ENCODE measurements at regions not wholly inside any gene's neighbourhood (a gene's known extent, or its start where the extent isn't known, plus 50 kb on each side); places are given as distances from the start of the nearest gene placed in this dataset.

DNA sequence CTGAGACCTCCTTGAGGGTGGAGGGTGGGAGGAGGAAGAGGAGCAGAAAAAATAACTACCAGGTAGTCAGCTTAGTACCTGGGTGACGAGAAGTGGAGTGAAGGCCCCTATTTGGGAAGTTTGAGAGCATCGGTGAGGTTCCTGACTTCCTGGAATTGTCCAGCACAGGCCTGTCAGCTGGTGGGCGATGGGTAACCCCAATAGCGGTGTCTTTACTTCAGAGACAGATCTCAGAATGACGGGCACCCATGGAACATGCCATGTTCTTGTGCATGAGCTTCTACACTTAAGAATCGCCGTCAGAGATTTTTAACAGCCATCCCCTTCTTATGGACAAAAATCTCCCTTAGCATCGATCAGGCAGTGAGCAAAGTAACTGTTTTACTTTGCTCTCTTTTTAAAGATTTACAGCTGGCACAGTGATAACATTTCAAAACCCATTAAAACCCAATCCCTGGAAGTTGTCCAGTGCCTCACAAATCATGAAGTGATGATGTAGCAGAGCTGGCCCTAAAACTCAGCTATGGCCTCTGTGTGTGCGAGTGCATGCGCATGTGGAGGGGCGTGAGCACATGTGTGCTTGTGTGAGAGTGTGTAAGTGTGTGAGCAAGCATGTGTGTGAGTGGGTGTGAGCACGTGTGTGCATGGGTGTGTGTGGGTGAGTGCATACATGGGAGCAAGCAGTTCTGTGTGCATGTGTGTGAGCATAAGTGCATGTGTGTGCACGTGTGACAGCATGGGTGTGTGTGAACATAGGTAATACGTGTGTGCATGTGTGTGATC, 85.2 kb downstream of the DLL1 start:
- Mint-ChIP-seq H3K4me1 (no peaks in the 10 kb centered on the region), H3K9me3 (peaks cover 34% of the 10 kb centered on the region), H3K27ac (peak overlapping the region; percentile 10; the same call in 1 of the 2 replicates), H3K27me3 (ENCODE audit: low read depth) (no peaks in the 10 kb centered on the region; the same call in 1 of the 2 replicates), H3K4me3 (no peak overlapping the region), H3K36me3 (peaks cover 6% of the 10 kb centered on the region; the same call in 1 of the 2 replicates)
- ChIA-PET POLR2A (no interaction called here), CTCF (no interaction called here)
- ATAC-seq (no peak), DNase-seq (ENCODE audit: low spot score) (no peak)
- TF ChIP-seq, protein P1, sequence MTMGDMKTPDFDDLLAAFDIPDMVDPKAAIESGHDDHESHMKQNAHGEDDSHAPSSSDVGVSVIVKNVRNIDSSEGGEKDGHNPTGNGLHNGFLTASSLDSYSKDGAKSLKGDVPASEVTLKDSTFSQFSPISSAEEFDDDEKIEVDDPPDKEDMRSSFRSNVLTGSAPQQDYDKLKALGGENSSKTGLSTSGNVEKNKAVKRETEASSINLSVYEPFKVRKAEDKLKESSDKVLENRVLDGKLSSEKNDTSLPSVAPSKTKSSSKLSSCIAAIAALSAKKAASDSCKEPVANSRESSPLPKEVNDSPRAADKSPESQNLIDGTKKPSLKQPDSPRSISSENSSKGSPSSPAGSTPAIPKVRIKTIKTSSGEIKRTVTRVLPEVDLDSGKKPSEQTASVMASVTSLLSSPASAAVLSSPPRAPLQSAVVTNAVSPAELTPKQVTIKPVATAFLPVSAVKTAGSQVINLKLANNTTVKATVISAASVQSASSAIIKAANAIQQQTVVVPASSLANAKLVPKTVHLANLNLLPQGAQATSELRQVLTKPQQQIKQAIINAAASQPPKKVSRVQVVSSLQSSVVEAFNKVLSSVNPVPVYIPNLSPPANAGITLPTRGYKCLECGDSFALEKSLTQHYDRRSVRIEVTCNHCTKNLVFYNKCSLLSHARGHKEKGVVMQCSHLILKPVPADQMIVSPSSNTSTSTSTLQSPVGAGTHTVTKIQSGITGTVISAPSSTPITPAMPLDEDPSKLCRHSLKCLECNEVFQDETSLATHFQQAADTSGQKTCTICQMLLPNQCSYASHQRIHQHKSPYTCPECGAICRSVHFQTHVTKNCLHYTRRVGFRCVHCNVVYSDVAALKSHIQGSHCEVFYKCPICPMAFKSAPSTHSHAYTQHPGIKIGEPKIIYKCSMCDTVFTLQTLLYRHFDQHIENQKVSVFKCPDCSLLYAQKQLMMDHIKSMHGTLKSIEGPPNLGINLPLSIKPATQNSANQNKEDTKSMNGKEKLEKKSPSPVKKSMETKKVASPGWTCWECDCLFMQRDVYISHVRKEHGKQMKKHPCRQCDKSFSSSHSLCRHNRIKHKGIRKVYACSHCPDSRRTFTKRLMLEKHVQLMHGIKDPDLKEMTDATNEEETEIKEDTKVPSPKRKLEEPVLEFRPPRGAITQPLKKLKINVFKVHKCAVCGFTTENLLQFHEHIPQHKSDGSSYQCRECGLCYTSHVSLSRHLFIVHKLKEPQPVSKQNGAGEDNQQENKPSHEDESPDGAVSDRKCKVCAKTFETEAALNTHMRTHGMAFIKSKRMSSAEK (CRISPR knock-in tag; IDR thresholded peaks at IDR 0.05; ENCODE audit: borderline replicate concordance), result no peak
- TF ChIP-seq SOX15 (CRISPR knock-in tag; IDR thresholded peaks at IDR 0.05) (no peak), ZNF138 (CRISPR knock-in tag; conservative IDR thresholded peaks at IDR 0.05) (no peak), JAZF1 (CRISPR knock-in tag; IDR thresholded peaks at IDR 0.05) (no peak)
- TF ChIP-seq, protein P2, sequence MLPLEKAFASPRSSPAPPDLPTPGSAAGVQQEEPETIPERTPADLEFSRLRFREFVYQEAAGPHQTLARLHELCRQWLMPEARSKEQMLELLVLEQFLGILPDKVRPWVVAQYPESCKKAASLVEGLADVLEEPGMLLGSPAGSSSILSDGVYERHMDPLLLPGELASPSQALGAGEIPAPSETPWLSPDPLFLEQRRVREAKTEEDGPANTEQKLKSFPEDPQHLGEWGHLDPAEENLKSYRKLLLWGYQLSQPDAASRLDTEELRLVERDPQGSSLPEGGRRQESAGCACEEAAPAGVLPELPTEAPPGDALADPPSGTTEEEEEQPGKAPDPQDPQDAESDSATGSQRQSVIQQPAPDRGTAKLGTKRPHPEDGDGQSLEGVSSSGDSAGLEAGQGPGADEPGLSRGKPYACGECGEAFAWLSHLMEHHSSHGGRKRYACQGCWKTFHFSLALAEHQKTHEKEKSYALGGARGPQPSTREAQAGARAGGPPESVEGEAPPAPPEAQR (CRISPR knock-in tag; IDR thresholded peaks at IDR 0.05), result no peak
- TF ChIP-seq, protein P3, sequence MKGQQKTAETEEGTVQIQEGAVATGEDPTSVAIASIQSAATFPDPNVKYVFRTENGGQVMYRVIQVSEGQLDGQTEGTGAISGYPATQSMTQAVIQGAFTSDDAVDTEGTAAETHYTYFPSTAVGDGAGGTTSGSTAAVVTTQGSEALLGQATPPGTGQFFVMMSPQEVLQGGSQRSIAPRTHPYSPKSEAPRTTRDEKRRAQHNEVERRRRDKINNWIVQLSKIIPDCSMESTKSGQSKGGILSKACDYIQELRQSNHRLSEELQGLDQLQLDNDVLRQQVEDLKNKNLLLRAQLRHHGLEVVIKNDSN (CRISPR knock-in tag; IDR thresholded peaks at IDR 0.05), result no peak
- TF ChIP-seq, protein P4, sequence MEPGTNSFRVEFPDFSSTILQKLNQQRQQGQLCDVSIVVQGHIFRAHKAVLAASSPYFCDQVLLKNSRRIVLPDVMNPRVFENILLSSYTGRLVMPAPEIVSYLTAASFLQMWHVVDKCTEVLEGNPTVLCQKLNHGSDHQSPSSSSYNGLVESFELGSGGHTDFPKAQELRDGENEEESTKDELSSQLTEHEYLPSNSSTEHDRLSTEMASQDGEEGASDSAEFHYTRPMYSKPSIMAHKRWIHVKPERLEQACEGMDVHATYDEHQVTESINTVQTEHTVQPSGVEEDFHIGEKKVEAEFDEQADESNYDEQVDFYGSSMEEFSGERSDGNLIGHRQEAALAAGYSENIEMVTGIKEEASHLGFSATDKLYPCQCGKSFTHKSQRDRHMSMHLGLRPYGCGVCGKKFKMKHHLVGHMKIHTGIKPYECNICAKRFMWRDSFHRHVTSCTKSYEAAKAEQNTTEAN (CRISPR knock-in tag; IDR thresholded peaks at IDR 0.05), result 0 out of 2 replicates have a peak, but pooled peaks have one; percentile 42

DNA sequence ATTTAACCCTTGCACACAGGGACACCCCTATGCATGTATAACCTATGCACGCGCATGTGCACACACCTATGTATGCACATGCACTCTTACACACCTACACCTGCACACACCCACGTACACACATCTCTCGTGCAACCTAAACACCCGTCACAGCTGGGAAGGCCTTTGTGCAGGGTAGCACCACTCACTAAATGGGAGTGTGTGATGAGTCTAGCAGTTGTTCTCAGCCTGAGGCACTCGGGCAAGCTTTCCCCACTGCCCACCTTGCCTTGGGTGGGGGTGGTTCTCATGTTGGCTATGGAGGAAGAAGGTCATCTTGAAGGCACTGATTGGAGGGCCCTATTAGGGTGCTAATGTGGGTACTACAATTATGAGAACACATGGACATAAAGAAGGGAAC, 85.8 kb downstream of the DLL1 start:
- H3K4me3 Mint-ChIP-seq, result no peak overlapping the region
- DNase-seq (ENCODE audit: low spot score) (no peak), ATAC-seq (no peak)
- H3K4me1 Mint-ChIP-seq, result no peaks in the 10 kb centered on the region
- no peak overlapping the region for H3K27ac Mint-ChIP-seq
- H3K9me3 Mint-ChIP-seq, result peaks cover 34% of the 10 kb centered on the region
- peaks cover 6% of the 10 kb centered on the region; the same call in 1 of the 2 replicates for H3K36me3 Mint-ChIP-seq
- CTCF ChIA-PET, result no interaction called here
- POLR2A ChIA-PET, result no interaction called here
- H3K27me3 Mint-ChIP-seq (ENCODE audit: low read depth), result no peaks in the 10 kb centered on the region; the same call in 1 of the 2 replicates
- TF ChIP-seq JAZF1 (CRISPR knock-in tag; IDR thresholded peaks at IDR 0.05) (no peak), ZBTB21 (CRISPR knock-in tag; IDR thresholded peaks at IDR 0.05; ENCODE audit: borderline replicate concordance) (no peak), JUN (CRISPR knock-in tag; IDR thresholded peaks at IDR 0.05) (no peak), PRRX2 (CRISPR knock-in tag; IDR thresholded peaks at IDR 0.05) (no peak), ZNF416 (CRISPR knock-in tag; IDR thresholded peaks at IDR 0.05) (no peak)
- TF ChIP-seq, protein P5, sequence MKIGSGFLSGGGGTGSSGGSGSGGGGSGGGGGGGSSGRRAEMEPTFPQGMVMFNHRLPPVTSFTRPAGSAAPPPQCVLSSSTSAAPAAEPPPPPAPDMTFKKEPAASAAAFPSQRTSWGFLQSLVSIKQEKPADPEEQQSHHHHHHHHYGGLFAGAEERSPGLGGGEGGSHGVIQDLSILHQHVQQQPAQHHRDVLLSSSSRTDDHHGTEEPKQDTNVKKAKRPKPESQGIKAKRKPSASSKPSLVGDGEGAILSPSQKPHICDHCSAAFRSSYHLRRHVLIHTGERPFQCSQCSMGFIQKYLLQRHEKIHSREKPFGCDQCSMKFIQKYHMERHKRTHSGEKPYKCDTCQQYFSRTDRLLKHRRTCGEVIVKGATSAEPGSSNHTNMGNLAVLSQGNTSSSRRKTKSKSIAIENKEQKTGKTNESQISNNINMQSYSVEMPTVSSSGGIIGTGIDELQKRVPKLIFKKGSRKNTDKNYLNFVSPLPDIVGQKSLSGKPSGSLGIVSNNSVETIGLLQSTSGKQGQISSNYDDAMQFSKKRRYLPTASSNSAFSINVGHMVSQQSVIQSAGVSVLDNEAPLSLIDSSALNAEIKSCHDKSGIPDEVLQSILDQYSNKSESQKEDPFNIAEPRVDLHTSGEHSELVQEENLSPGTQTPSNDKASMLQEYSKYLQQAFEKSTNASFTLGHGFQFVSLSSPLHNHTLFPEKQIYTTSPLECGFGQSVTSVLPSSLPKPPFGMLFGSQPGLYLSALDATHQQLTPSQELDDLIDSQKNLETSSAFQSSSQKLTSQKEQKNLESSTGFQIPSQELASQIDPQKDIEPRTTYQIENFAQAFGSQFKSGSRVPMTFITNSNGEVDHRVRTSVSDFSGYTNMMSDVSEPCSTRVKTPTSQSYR (CRISPR knock-in tag; IDR thresholded peaks at IDR 0.05), result no peak
- TF ChIP-seq, protein P6, sequence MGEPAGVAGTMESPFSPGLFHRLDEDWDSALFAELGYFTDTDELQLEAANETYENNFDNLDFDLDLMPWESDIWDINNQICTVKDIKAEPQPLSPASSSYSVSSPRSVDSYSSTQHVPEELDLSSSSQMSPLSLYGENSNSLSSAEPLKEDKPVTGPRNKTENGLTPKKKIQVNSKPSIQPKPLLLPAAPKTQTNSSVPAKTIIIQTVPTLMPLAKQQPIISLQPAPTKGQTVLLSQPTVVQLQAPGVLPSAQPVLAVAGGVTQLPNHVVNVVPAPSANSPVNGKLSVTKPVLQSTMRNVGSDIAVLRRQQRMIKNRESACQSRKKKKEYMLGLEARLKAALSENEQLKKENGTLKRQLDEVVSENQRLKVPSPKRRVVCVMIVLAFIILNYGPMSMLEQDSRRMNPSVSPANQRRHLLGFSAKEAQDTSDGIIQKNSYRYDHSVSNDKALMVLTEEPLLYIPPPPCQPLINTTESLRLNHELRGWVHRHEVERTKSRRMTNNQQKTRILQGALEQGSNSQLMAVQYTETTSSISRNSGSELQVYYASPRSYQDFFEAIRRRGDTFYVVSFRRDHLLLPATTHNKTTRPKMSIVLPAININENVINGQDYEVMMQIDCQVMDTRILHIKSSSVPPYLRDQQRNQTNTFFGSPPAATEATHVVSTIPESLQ (CRISPR knock-in tag; IDR thresholded peaks at IDR 0.05), result no peak
- TF ChIP-seq, protein P4 (CRISPR knock-in tag; IDR thresholded peaks at IDR 0.05), result no peak
- TF ChIP-seq, protein P7, sequence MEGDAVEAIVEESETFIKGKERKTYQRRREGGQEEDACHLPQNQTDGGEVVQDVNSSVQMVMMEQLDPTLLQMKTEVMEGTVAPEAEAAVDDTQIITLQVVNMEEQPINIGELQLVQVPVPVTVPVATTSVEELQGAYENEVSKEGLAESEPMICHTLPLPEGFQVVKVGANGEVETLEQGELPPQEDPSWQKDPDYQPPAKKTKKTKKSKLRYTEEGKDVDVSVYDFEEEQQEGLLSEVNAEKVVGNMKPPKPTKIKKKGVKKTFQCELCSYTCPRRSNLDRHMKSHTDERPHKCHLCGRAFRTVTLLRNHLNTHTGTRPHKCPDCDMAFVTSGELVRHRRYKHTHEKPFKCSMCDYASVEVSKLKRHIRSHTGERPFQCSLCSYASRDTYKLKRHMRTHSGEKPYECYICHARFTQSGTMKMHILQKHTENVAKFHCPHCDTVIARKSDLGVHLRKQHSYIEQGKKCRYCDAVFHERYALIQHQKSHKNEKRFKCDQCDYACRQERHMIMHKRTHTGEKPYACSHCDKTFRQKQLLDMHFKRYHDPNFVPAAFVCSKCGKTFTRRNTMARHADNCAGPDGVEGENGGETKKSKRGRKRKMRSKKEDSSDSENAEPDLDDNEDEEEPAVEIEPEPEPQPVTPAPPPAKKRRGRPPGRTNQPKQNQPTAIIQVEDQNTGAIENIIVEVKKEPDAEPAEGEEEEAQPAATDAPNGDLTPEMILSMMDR (IDR thresholded peaks at IDR 0.05), result no peak

All from WTC11 (cell line).